Trophoblast cell (in vitro differentiated cells and primary cell): ENCODE measurements at regions not wholly inside any gene's neighbourhood (a gene's known extent, or its start where the extent isn't known, plus 50 kb on each side); places are given as distances from the start of the nearest gene placed in this dataset.

ENCODE experiments used
- DNase-seq, 2 donors: peaks; one replicate each; pipeline ENCODE4 v3.0.0-alpha.2; 2016
- H2AFZ ChIP-seq: 2 replicates; pipeline ENCODE4 v1.6.1; 2013; ENCODE audit warnings: low read length, moderate library complexity, mild to moderate bottlenecking; ENCODE audit not compliant: insufficient read depth, poor library complexity
- H2AK5ac ChIP-seq: 2 replicates; pipeline ENCODE4 v1.6.1; 2013; ENCODE audit warnings: mild to moderate bottlenecking, low read length
- H2BK120ac ChIP-seq: 2 replicates; pipeline ENCODE4 v1.6.1; 2013; ENCODE audit warnings: low read length, mild to moderate bottlenecking, moderate library complexity; ENCODE audit not compliant: insufficient read depth, poor library complexity
- H2BK12ac ChIP-seq: 2 replicates; pipeline ENCODE4 v1.6.1; 2013; ENCODE audit warnings: mild to moderate bottlenecking, low read length, moderate library complexity
- H2BK5ac ChIP-seq: 2 replicates; pipeline ENCODE4 v1.6.1; 2013; ENCODE audit warnings: low read length, low read depth, moderate library complexity, mild to moderate bottlenecking; ENCODE audit not compliant: poor library complexity
- H3K14ac ChIP-seq: 2 replicates; pipeline ENCODE4 v1.6.1; 2013; ENCODE audit warnings: mild to moderate bottlenecking, low read length
- H3K18ac ChIP-seq: 2 replicates; pipeline ENCODE4 v1.6.1; 2013; ENCODE audit warnings: mild to moderate bottlenecking, low read length
- H3K23ac ChIP-seq: 2 replicates; pipeline ENCODE4 v1.6.1; 2013; ENCODE audit warnings: low read length
- H3K27ac ChIP-seq: 2 replicates; pipeline ENCODE4 v1.5.1; 2013; ENCODE audit warnings: low read depth, mild to moderate bottlenecking, inconsistent platforms, low read length, moderate library complexity
- H3K27me3 ChIP-seq: 2 replicates; pipeline ENCODE4 v1.6.1; 2013; ENCODE audit warnings: inconsistent platforms, mild to moderate bottlenecking, low read length, moderate library complexity; ENCODE audit not compliant: insufficient read depth
- H3K36me3 ChIP-seq, 2 experiments: 1 replicate in 1 of 2; 2 replicates in 1 of 2; pipeline ENCODE4 v1.6.1; 2013; ENCODE audit warnings: low read length in 2 of 2, mild to moderate bottlenecking in 2 of 2, moderate library complexity in 1 of 2; ENCODE audit not compliant: insufficient read depth in 2 of 2, control insufficient read depth in 1 of 2
- H3K4ac ChIP-seq: 2 replicates; pipeline ENCODE4 v1.6.1; 2013; ENCODE audit warnings: low read depth, mild to moderate bottlenecking, low read length, moderate library complexity
- H3K4me1 ChIP-seq, 2 experiments: 1 replicate in 1 of 2; 2 replicates in 1 of 2; pipeline ENCODE4 v1.6.1; 2013; ENCODE audit warnings: low read length in 2 of 2, mild to moderate bottlenecking in 2 of 2, moderate library complexity in 1 of 2; ENCODE audit not compliant: insufficient read depth in 2 of 2, control insufficient read depth in 1 of 2
- H3K4me2 ChIP-seq: 2 replicates; pipeline ENCODE4 v1.6.1; 2013; ENCODE audit warnings: inconsistent platforms, mild to moderate bottlenecking, low read length, moderate library complexity
- H3K4me3 ChIP-seq: 2 replicates; pipeline ENCODE4 v1.5.1; 2013; ENCODE audit warnings: mild to moderate bottlenecking, low read depth, low read length, inconsistent platforms
- H3K79me1 ChIP-seq: one replicate; pipeline ENCODE4 v1.6.1; 2013; ENCODE audit warnings: low read length
- H3K79me2 ChIP-seq: 2 replicates; pipeline ENCODE4 v1.6.1; 2013; ENCODE audit warnings: low read length, mild to moderate bottlenecking; ENCODE audit not compliant: control insufficient read depth, insufficient read depth, poor library complexity
- H3K9ac ChIP-seq: 2 replicates; pipeline ENCODE4 v1.6.1; 2013; ENCODE audit warnings: mild to moderate bottlenecking, low read length
- H3K9me3 ChIP-seq: 2 replicates; pipeline ENCODE4 v1.6.1; 2013; ENCODE audit warnings: low read depth, mild to moderate bottlenecking, control low read depth, inconsistent platforms, low read length; ENCODE audit not compliant: insufficient read depth
- H4K12ac ChIP-seq: 2 replicates; pipeline ENCODE4 v1.6.1; 2013; ENCODE audit warnings: low read depth, mild to moderate bottlenecking, low read length, moderate library complexity
- H4K8ac ChIP-seq: 2 replicates; pipeline ENCODE4 v1.6.1; 2013; ENCODE audit warnings: low read depth, mild to moderate bottlenecking, low read length, moderate library complexity
- H4K91ac ChIP-seq: one replicate; pipeline ENCODE4 v1.6.1; 2013; ENCODE audit warnings: low read depth, mild to moderate bottlenecking, low read length, moderate library complexity
- WGBS: extraction: QIAGEN DNeasy Blood & Tissue Kit; methylation state at CpG from one replicate; pipeline ENCODE4 v1.1.7; 2013; ENCODE audit warnings: missing lambda C conversion rate; ENCODE audit not compliant: insufficient read length, insufficient coverage; ENCODE audit errors: extremely low coverage; 5-methylcytosine and 5-hydroxymethylcytosine counted together

- Histone ChIP-seq H3K14ac (no peak overlapping the region), H3K79me1 (no peaks in the 10 kb centered on the region), H3K79me2 (no peaks in the 10 kb centered on the region), H3K23ac (no peak overlapping the region), H3K9ac (no peak overlapping the region), H3K18ac (no peak overlapping the region), H3K4me2 (no peak overlapping the region), H3K27me3 (no peaks in the 10 kb centered on the region), H3K4ac (no peak overlapping the region), H3K36me3 (no peaks in the 10 kb centered on the region), H2BK120ac (no peak overlapping the region), H2BK12ac (no peak overlapping the region), H2AK5ac (no peak overlapping the region), H2AFZ (no peak overlapping the region), H3K9me3 (no peaks in the 10 kb centered on the region), H2BK5ac (no peak overlapping the region), H4K12ac (no peak overlapping the region), H3K4me3 (no peak overlapping the region), H4K8ac (no peak overlapping the region), H4K91ac (no peak overlapping the region), H3K4me1 (peaks cover 3 to 5% of the 10 kb centered on the region in 2 experiments), H3K27ac (no peak overlapping the region)
- no peak for DNase-seq
- WGBS = no CpG with 5 or more reads among the region's 8 CpGs
These were observed 125.0 kb upstream of the PJA1 start for GRCh38 chrX:69290292-69290691.

GRCh38 chrX:69289793-69290123, 124.5 kb upstream of the PJA1 start:
- H4K91ac ChIP-seq = no peak overlapping the region
- no peak overlapping the region for H3K18ac ChIP-seq
- no peak overlapping the region for H3K23ac ChIP-seq
- no peaks in the 10 kb centered on the region for H3K9me3 ChIP-seq
- H4K12ac ChIP-seq = no peak overlapping the region
- no peaks in the 10 kb centered on the region for H3K79me2 ChIP-seq
- H3K4ac ChIP-seq = no peak overlapping the region
- no peak overlapping the region for H3K27ac ChIP-seq
- H2BK5ac ChIP-seq = no peak overlapping the region
- WGBS = no CpG with 5 or more reads among the region's 1 CpG
- no peak overlapping the region for H3K4me3 ChIP-seq
- no peak overlapping the region for H3K4me2 ChIP-seq
- H3K36me3 ChIP-seq = no peaks in the 10 kb centered on the region
- no peak overlapping the region for H4K8ac ChIP-seq
- H3K14ac ChIP-seq = no peak overlapping the region
- no peak overlapping the region for H2AK5ac ChIP-seq
- no peak overlapping the region for H3K9ac ChIP-seq
- H2BK12ac ChIP-seq = no peak overlapping the region
- H2BK120ac ChIP-seq = no peak overlapping the region
- H3K4me1 ChIP-seq = peaks cover 5 to 6% of the 10 kb centered on the region in 2 experiments
- no peaks in the 10 kb centered on the region for H3K79me1 ChIP-seq
- H3K27me3 ChIP-seq = no peaks in the 10 kb centered on the region
- no peak for DNase-seq
- H2AFZ ChIP-seq = no peak overlapping the region

DNA sequence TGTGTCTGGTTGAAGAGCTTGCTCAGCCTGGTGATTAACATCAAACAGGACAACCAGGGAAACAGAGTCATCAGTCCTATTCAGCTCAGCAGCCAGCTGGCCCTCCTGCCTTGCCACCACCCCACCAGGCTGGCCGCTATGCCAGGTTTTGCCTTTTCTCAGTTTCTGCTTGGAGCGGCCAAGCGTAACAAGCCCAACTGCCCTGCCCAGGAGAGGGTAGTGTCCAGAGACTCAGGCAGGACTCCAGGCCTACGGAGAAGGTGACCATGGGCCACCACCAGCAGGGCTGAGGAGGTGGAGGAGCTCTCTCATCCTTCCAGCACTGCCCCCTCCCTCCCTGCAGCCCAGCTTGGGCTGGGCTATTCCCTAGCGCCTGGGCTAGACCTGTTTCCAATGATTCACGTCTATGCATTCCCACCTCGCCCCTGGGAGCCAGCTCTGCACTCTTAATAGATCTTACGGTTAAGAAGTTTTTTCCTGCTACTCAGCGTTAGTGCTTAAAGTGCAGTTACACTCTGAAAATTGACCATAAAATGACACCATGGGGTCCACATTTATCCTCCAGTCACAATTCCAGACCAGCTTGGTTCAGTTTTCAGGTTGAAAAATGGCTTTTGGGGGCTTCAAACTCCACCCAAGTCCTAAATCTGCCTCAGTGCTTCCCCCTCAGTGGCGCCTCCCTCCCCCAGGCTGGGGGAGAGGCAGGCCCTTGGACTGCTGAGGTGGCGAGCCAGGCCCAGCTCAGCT, 124.0 kb upstream of the PJA1 start:
- Histone ChIP-seq H3K9me3 (no peaks in the 10 kb centered on the region), H2BK12ac (no peak overlapping the region), H3K18ac (no peak overlapping the region), H3K36me3 (no peaks in the 10 kb centered on the region), H3K4me2 (no peak overlapping the region), H3K79me1 (no peaks in the 10 kb centered on the region), H4K8ac (no peak overlapping the region), H3K9ac (no peak overlapping the region), H3K4ac (no peak overlapping the region), H2AK5ac (no peak overlapping the region), H4K91ac (no peak overlapping the region), H3K79me2 (no peaks in the 10 kb centered on the region), H2BK120ac (no peak overlapping the region), H2AFZ (no peak overlapping the region), H3K27ac (no peak overlapping the region), H4K12ac (no peak overlapping the region), H2BK5ac (no peak overlapping the region), H3K4me3 (no peak overlapping the region), H3K14ac (no peak overlapping the region), H3K4me1 (peaks cover 5 to 6% of the 10 kb centered on the region in 2 experiments), H3K23ac (no peak overlapping the region), H3K27me3 (no peaks in the 10 kb centered on the region)
- no CpG with 5 or more reads among the region's 11 CpGs for WGBS
- no peak for DNase-seq

DNA sequence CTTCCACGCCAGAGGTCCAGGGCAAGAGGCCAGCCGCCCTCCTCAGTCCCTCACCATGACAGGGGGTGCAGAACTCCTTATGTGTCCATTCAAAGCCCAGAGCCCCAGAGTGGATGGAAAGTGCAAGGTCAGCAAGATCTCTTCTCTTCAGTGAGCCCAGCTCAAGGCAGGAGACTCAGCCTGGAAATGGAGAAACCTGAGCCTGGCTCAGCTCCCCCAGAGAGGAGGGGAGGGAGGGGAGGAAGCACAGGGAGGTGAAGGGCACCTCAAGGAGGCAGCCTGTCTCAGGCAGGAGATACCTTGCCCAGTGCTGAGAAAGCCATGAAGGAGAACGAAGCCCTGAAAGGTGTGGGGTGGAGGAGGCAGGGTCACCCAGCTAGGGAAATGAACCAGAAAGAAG, 121.8 kb upstream of the PJA1 start:
- Histone ChIP-seq H3K36me3 (no peaks in the 10 kb centered on the region), H3K9me3 (no peaks in the 10 kb centered on the region), H4K91ac (no peak overlapping the region), H2AFZ (no peak overlapping the region), H3K4ac (no peak overlapping the region), H2BK12ac (no peak overlapping the region), H3K9ac (no peak overlapping the region), H3K4me1 (peaks cover 5 to 6% of the 10 kb centered on the region in 2 experiments), H3K23ac (no peak overlapping the region), H3K27me3 (no peaks in the 10 kb centered on the region), H2AK5ac (no peak overlapping the region), H3K79me2 (no peaks in the 10 kb centered on the region), H2BK5ac (no peak overlapping the region), H3K18ac (no peak overlapping the region), H3K4me2 (no peak overlapping the region), H4K8ac (no peak overlapping the region), H3K79me1 (no peaks in the 10 kb centered on the region), H3K4me3 (no peak overlapping the region), H3K14ac (no peak overlapping the region), H2BK120ac (no peak overlapping the region), H4K12ac (no peak overlapping the region), H3K27ac (no peak overlapping the region)
- DNase-seq = no peak
- WGBS = no CpG with 5 or more reads among the region's 3 CpGs
